Adrenal gland (tissue), 9 donors: ENCODE measurements at regions not wholly inside any gene's neighbourhood (a gene's known extent, or its start where the extent isn't known, plus 50 kb on each side); places are given as distances from the start of the nearest gene placed in this dataset.

Experiments used
- DNase-seq, 7 donors: peaks; one replicate each; pipeline ENCODE4 v3.0.0-alpha.2; 2019 to 2020
- H3K27ac ChIP-seq, 5 donors: fragments of 200-600 bp; sonication (generic) in 4 of 5; 1 replicate in 3 of 5; 2 replicates in 2 of 5; pipeline versions ENCODE4 v1.5.1 to v1.8.0; 2016 to 2020; ENCODE audit warnings: mild to moderate bottlenecking in 1 of 5
- H3K27me3 ChIP-seq: fragments of 200-600 bp; 2 replicates; pipeline ENCODE4 v1.8.0; 2021
- H3K36me3 ChIP-seq, 2 donors: fragments of 200-600 bp; replicated peaks in 1 of 2; 1 replicate in 1 of 2; 2 replicates in 1 of 2; pipeline versions ENCODE4 v1.5.1 to v1.8.0; 2018 to 2022
- H3K4me1 ChIP-seq, 2 donors: fragments of 200-600 bp; replicated peaks in 1 of 2; 1 replicate in 1 of 2; 2 replicates in 1 of 2; pipeline versions ENCODE4 v1.5.1 to v1.8.0; 2018 to 2021
- H3K4me3 ChIP-seq, 4 donors: fragments of 200-600 bp; sonication (generic) in 3 of 4; one replicate each; pipeline ENCODE4 v1.5.1; 2016 to 2018
- H3K9me3 ChIP-seq, 3 donors: fragments of 200-600 bp; sonication (generic) in 1 of 3; replicated peaks in 1 of 3; 1 replicate in 2 of 3; 2 replicates in 1 of 3; pipeline versions ENCODE4 v1.5.1 to v1.8.0; 2016 to 2021
- CTCF ChIP-seq, 6 experiments: fragments of 450-650 bp in 4 of 6; fragments of 200-600 bp in 2 of 6; sonication (generic) in 1 of 6; IDR thresholded peaks; 1 replicate in 5 of 6; 2 replicates in 1 of 6; pipeline versions ENCODE4 v1.5.1 to v1.8.0; 2016 to 2021; ENCODE audit warnings: antibody characterized with exemption in 6 of 6, mild to moderate bottlenecking in 2 of 6, moderate library complexity in 1 of 6
- POLR2A ChIP-seq, 2 donors: fragments of 450-650 bp; IDR thresholded peaks; one replicate each; pipeline ENCODE4 v1.6.1; 2017; ENCODE audit warnings: antibody characterized with exemption in 2 of 2, mild to moderate bottlenecking in 2 of 2, moderate library complexity in 1 of 2
- WGBS, 4 donors: extraction: QIAGEN DNeasy Blood & Tissue Kit in 2 of 4; methylation state at CpG; one replicate each; pipeline versions ENCODE4 v1.1.5 to v1.1.7; 2013 to 2017; 5-methylcytosine and 5-hydroxymethylcytosine counted together
- intact Hi-C, 2 donors: fragments of 100-400 bp; cut with DNase I; formaldehyde crosslinking; loops; one replicate each; pipeline versions ENCODE4 v1.14.1 to v1.15.0; 2022 to 2023
- donor health status: healthy with polysubstance abuse.
- donor health status: Bipolar disorder and iron deficiency.
- donor health status: DM: yes; HTN: yes; CAD: no.
- donor health status: DM: no; HTN: no; CAD: no.
- donor health status: DM: no; HTN: no; CAD: no.

GRCh38 chr5:88613051-88613450 lies 269.9 kb downstream of the MEF2C start:
- intact Hi-C loops = no loop called here
- DNase-seq = no peak
- H3K4me1 ChIP-seq = no peaks in the 10 kb centered on the region
- no peak overlapping the region for H3K4me3 ChIP-seq
- TF ChIP-seq POLR2A (IDR thresholded peaks at IDR 0.05) (no peak), CTCF (IDR thresholded peaks at IDR 0.05) (no peak)
- no peak overlapping the region for H3K27ac ChIP-seq
- H3K9me3 ChIP-seq = no peaks in the 10 kb centered on the region
- H3K36me3 ChIP-seq = no peaks in the 10 kb centered on the region
- H3K27me3 ChIP-seq = no peaks in the 10 kb centered on the region

- H3K27me3 ChIP-seq = no peaks in the 10 kb centered on the region
- no peak overlapping the region for H3K4me3 ChIP-seq
- no peaks in the 10 kb centered on the region for H3K4me1 ChIP-seq
- H3K9me3 ChIP-seq = no peaks in the 10 kb centered on the region
- no peak for DNase-seq
- TF ChIP-seq CTCF (IDR thresholded peaks at IDR 0.05) (no peak), POLR2A (IDR thresholded peaks at IDR 0.05) (no peak)
- H3K36me3 ChIP-seq = no peaks in the 10 kb centered on the region
- intact Hi-C loops = no loop called here
- 77 to 82% (median 80%) methylated on average over 3 of the region's 3 CpGs for WGBS, 4 donors
- no peak overlapping the region for H3K27ac ChIP-seq
Observed at GRCh38 chr5:88610586-88610985, 272.4 kb downstream of the MEF2C start.

GRCh38 chr5:88607492-88607891 lies 275.5 kb downstream of the MEF2C start:
- no peak for TF ChIP-seq CTCF (IDR thresholded peaks at IDR 0.05)
- TF ChIP-seq POLR2A (IDR thresholded peaks at IDR 0.05) = no peak
- H3K9me3 ChIP-seq = no peaks in the 10 kb centered on the region
- DNase-seq = no peak
- no peak overlapping the region for H3K27ac ChIP-seq
- no peaks in the 10 kb centered on the region for H3K36me3 ChIP-seq
- no peak overlapping the region for H3K4me3 ChIP-seq
- no peaks in the 10 kb centered on the region for H3K27me3 ChIP-seq
- WGBS, 4 donors = 57 to 74% (median 68%) methylated on average over 1 of the region's 1 CpG
- intact Hi-C loops = no loop called here
- H3K4me1 ChIP-seq = no peaks in the 10 kb centered on the region

- 78 to 86% (median 83%) methylated on average over 5 of the region's 5 CpGs for WGBS, 4 donors
- no peak for DNase-seq
- no peaks in the 10 kb centered on the region for H3K36me3 ChIP-seq
- no peak overlapping the region for H3K27ac ChIP-seq
- intact Hi-C loops = no loop called here
- H3K27me3 ChIP-seq = no peaks in the 10 kb centered on the region
- no peaks in the 10 kb centered on the region for H3K9me3 ChIP-seq
- H3K4me1 ChIP-seq = no peaks in the 10 kb centered on the region
- H3K4me3 ChIP-seq = no peak overlapping the region
- TF ChIP-seq CTCF (IDR thresholded peaks at IDR 0.05) (no peak), POLR2A (IDR thresholded peaks at IDR 0.05) (no peak)
Observed at GRCh38 chr5:88606626-88607025, 276.4 kb downstream of the MEF2C start.
